ENCODE measurements at regions not wholly inside any gene's neighbourhood (a gene's known extent, or its start where the extent isn't known, plus 50 kb on each side); places are given as distances from the start of the nearest gene placed in this dataset.
"Not testable (repeated sequence)": the region's sequence is repeated elsewhere in the genome, so short reads cannot be mapped to it uniquely, and the experiment has no call there.

GRCh38 chr18:10252952-10253705 lies 201.3 kb upstream of the APCDD1 start:
- no peak for DNase-seq

- DNase-seq = not testable (repeated sequence)
Observed at GRCh38 chr18:10256276-10256675, 198.2 kb upstream of the APCDD1 start.

GRCh38 chr18:10258836-10259474 lies 195.5 kb upstream of the APCDD1 start:
- no peak for DNase-seq

- DNase-seq = no peak
Observed at GRCh38 chr18:10259901-10260300, 194.5 kb upstream of the APCDD1 start.

GRCh38 chr18:10261344-10262276 lies 192.8 kb upstream of the APCDD1 start:
- no peak for DNase-seq

- DNase-seq = no peak
Observed at GRCh38 chr18:10262566-10262965, 191.9 kb upstream of the APCDD1 start.

GRCh38 chr18:10264260-10264659 lies 190.2 kb upstream of the APCDD1 start:
- no peak for DNase-seq

GRCh38 chr18:10265560-10266333 lies 188.7 kb upstream of the APCDD1 start:
- no peak for DNase-seq

GRCh38 chr18:10266334-10266590 lies 188.2 kb upstream of the APCDD1 start:
- DNase-seq = no peak

GRCh38 chr18:10269261-10269660 lies 185.2 kb upstream of the APCDD1 start:
- no peak for DNase-seq

- no peak for DNase-seq
Observed at GRCh38 chr18:10270151-10270571, 184.3 kb upstream of the APCDD1 start.

GRCh38 chr18:10271481-10271880 lies 183.0 kb upstream of the APCDD1 start:
- no peak for DNase-seq

GRCh38 chr18:10274301-10274700 lies 180.1 kb upstream of the APCDD1 start:
- no peak for DNase-seq

- no peak for DNase-seq
Observed at GRCh38 chr18:10275486-10275885, 178.9 kb upstream of the APCDD1 start.

- no peak for DNase-seq
Observed at GRCh38 chr18:10278265-10278664, 176.2 kb upstream of the APCDD1 start.

GRCh38 chr18:10279471-10279870 lies 175.0 kb upstream of the APCDD1 start:
- DNase-seq = no peak

- no peak for DNase-seq
Observed at GRCh38 chr18:10279905-10280644, 174.4 kb upstream of the APCDD1 start.

- no peak for DNase-seq
Observed at GRCh38 chr18:10284540-10285282, 169.7 kb upstream of the APCDD1 start.

- DNase-seq = no peak
Observed at GRCh38 chr18:10285283-10285640, 169.2 kb upstream of the APCDD1 start.

- DNase-seq = no peak
Observed at GRCh38 chr18:10286580-10287150, 167.8 kb upstream of the APCDD1 start.

GRCh38 chr18:10289251-10289650 lies 165.2 kb upstream of the APCDD1 start:
- DNase-seq = no peak

Measured in NCI-H82 (cell line).